ENCODE measurements at regions not wholly inside any gene's neighbourhood (a gene's known extent, or its start where the extent isn't known, plus 50 kb on each side); places are given as distances from the start of the nearest gene placed in this dataset.
A peak's percentile ranks its signal among the peaks of the same experiment; 100 is the strongest.

- TF ChIP-seq CTCF (IDR thresholded peaks at IDR 0.05; ENCODE audit: low read depth, low read length, missing control alignments): no peak
- no peak overlapping the region for H3K4me3 ChIP-seq (ENCODE audit: low read depth, low read length)
- DNase-seq (ENCODE audit: low read depth): no peak
These were observed 944.0 kb downstream of the MAT2B start for GRCh38 chr5:164449460-164449859.

DNA sequence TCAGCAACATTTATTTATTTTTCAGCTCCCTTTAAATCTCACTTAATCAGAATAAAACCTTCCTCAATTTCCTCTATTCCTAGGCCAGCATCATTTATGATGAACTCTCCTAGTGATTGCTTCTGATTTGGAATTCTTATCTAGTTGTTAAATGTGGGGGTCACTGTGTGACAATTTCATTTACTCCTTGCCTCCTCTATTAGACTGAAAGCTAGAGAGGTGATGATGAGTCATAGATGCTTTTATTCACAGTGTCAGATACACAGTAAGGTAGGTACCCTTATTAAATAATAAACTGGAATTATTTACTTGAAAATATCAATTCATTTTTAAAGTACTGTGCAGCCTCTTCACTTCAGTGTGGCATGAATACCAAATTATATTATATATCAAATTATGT is 960.6 kb downstream of the MAT2B start:
- no peak for DNase-seq (ENCODE audit: low read depth)
- H3K4me3 ChIP-seq (ENCODE audit: low read depth, low read length): no peak overlapping the region
- TF ChIP-seq CTCF (IDR thresholded peaks at IDR 0.05; ENCODE audit: low read depth, low read length, missing control alignments): no peak

- H3K4me3 ChIP-seq (ENCODE audit: low read depth, low read length): no peak overlapping the region
- no peak for DNase-seq (ENCODE audit: low read depth)
- TF ChIP-seq CTCF (IDR thresholded peaks at IDR 0.05; ENCODE audit: low read depth, low read length, missing control alignments): no peak
These were observed 964.9 kb downstream of the MAT2B start for GRCh38 chr5:164470312-164470711.

DNA sequence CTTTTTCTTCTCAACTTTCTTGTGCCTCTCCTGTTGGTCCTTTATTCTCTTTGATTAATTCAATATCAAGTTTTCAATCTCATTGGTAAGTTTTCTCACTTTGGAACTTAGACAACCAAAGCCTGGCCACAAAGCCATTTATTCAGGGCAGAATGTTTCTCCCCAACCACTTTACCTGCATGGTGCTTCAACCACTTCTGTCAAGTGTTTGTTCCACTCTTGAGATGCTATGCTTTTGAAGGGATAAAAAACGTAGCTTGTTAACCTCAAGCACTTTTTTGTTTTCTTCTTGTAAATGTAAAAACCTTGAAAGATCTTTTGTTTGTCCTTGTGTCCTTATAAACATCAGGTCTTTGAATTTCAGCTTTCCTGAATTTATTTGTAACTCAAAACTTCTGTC is 966.7 kb downstream of the MAT2B start:
- no peak overlapping the region for H3K4me3 ChIP-seq (ENCODE audit: low read depth, low read length)
- no peak for TF ChIP-seq CTCF (IDR thresholded peaks at IDR 0.05; ENCODE audit: low read depth, low read length, missing control alignments)
- DNase-seq (ENCODE audit: low read depth): no peak

GRCh38 chr5:164475339-164475977 is 970.0 kb downstream of the MAT2B start:
- no peak overlapping the region for H3K4me3 ChIP-seq (ENCODE audit: low read depth, low read length)
- peak; percentile 20 for TF ChIP-seq CTCF (IDR thresholded peaks at IDR 0.05; ENCODE audit: low read depth, low read length, missing control alignments)
- DNase-seq (ENCODE audit: low read depth): no peak

- no peak overlapping the region for H3K4me3 ChIP-seq (ENCODE audit: low read depth, low read length)
- no peak for TF ChIP-seq CTCF (IDR thresholded peaks at IDR 0.05; ENCODE audit: low read depth, low read length, missing control alignments)
- no peak for DNase-seq (ENCODE audit: low read depth)
These were observed 975.9 kb downstream of the MAT2B start for GRCh38 chr5:164481270-164481669.

DNA sequence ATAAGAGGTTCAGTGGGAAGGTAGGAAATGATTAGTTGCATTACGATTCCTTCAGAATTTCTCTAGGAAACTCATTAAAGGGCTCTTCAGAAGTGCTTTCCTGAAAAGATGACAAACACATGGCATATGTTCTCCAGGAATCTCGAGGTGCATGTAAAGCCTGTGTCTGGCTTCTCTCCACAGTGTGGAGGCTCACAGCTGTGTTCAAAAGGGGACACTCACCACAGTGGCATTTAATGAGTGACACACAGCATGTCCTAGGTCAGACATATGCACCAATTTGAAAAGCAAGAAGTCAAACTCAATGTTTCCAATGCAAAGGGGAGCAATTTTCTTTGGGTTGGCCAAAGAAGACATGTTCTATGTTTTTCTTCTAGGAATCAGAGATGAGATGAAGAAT is 976.9 kb downstream of the MAT2B start:
- no peak for DNase-seq (ENCODE audit: low read depth)
- no peak overlapping the region for H3K4me3 ChIP-seq (ENCODE audit: low read depth, low read length)
- TF ChIP-seq CTCF (IDR thresholded peaks at IDR 0.05; ENCODE audit: low read depth, low read length, missing control alignments): no peak

Measured in GM12864 (cell line).